SK-N-SH treated with all-trans-retinoic acid at 6 μM for 48 hours (cell line): ENCODE measurements at regions not wholly inside any gene's neighbourhood (a gene's known extent, or its start where the extent isn't known, plus 50 kb on each side); places are given as distances from the start of the nearest gene placed in this dataset.

Experiments used
- ARNTL ChIP-seq: fragments of 450-650 bp; formaldehyde crosslinking; IDR thresholded peaks from 2 replicates; pipeline ENCODE4 v1.5.0; 2020; ENCODE audit warnings: low read depth, mild to moderate bottlenecking, moderate library complexity, borderline replicate concordance
- BACH2 ChIP-seq: fragments of 250-450 bp; sonication (Bioruptor Pico); IDR thresholded peaks from 2 replicates; pipeline ENCODE4 v1.9.0; 2021; ENCODE audit warnings: mild to moderate bottlenecking, borderline replicate concordance
- CREB5 ChIP-seq: fragments of 250-450 bp; sonication (Bioruptor Pico); IDR thresholded peaks from 2 replicates; pipeline ENCODE4 v1.5.1; 2020; ENCODE audit warnings: low read depth, mild to moderate bottlenecking, moderate library complexity
- CSDC2 ChIP-seq: fragments of 250-450 bp; sonication (Bioruptor Pico); IDR thresholded peaks from 2 replicates; pipeline ENCODE4 v1.5.0; 2020; ENCODE audit warnings: mild to moderate bottlenecking, moderate library complexity
- CSRNP3 ChIP-seq: fragments of 250-450 bp; sonication (Bioruptor Pico); IDR thresholded peaks from 2 replicates; pipeline ENCODE4 v1.5.1; 2021; ENCODE audit warnings: mild to moderate bottlenecking, moderate library complexity
- GLIS3 ChIP-seq: fragments of 250-450 bp; sonication (Bioruptor Pico); IDR thresholded peaks from 2 replicates; pipeline ENCODE4 v1.5.0; 2020; ENCODE audit warnings: mild to moderate bottlenecking, moderate library complexity
- PATZ1 ChIP-seq: fragments of 250-450 bp; sonication (Bioruptor Pico); IDR thresholded peaks from 2 replicates; pipeline ENCODE4 v1.8.0; 2020; ENCODE audit warnings: mild to moderate bottlenecking, moderate library complexity, borderline replicate concordance
- RARB ChIP-seq: fragments of 250-450 bp; sonication (Bioruptor Pico); IDR thresholded peaks from 2 replicates; pipeline ENCODE4 v1.8.0; 2021; ENCODE audit warnings: mild to moderate bottlenecking, moderate library complexity
- SNAI2 ChIP-seq: fragments of 250-450 bp; sonication (Bioruptor Pico); IDR thresholded peaks from 2 replicates; pipeline ENCODE4 v1.5.0; 2020; ENCODE audit warnings: mild to moderate bottlenecking, moderate library complexity
- TSHZ2 ChIP-seq: fragments of 250-450 bp; sonication (Bioruptor Pico); IDR thresholded peaks from 2 replicates; pipeline ENCODE4 v1.5.0; 2020; ENCODE audit warnings: mild to moderate bottlenecking, moderate library complexity
- ZC3H10 ChIP-seq: fragments of 250-450 bp; sonication (Bioruptor Pico); IDR thresholded peaks from 2 replicates; pipeline ENCODE4 v1.5.1; 2021; ENCODE audit warnings: mild to moderate bottlenecking, moderate library complexity
- ZFP3 ChIP-seq: fragments of 250-450 bp; sonication (Bioruptor Pico); IDR thresholded peaks from 2 replicates; pipeline ENCODE4 v1.5.0; 2020; ENCODE audit warnings: mild to moderate bottlenecking, moderate library complexity
- ZFP30 ChIP-seq: fragments of 450-650 bp; formaldehyde crosslinking; IDR thresholded peaks from 2 replicates; pipeline ENCODE4 v1.5.0; 2022; ENCODE audit warnings: mild to moderate bottlenecking, moderate library complexity
- ZNF8 ChIP-seq: fragments of 450-650 bp; formaldehyde crosslinking; IDR thresholded peaks from 2 replicates; pipeline ENCODE4 v1.5.0; 2020; ENCODE audit warnings: mild to moderate bottlenecking, moderate library complexity

- TF ChIP-seq ZFP30 (no peak), ZNF8 (CRISPR knock-in tag) (no peak), CSDC2 (CRISPR knock-in tag) (no peak), GLIS3 (no peak), PATZ1 (no peak), CREB5 (no peak), SNAI2 (CRISPR knock-in tag) (no peak), BACH2 (CRISPR knock-in tag) (no peak), RARB (CRISPR knock-in tag) (no peak), TSHZ2 (no peak), CSRNP3 (no peak), ARNTL (CRISPR knock-in tag) (no peak), ZFP3 (CRISPR knock-in tag) (no peak), ZC3H10 (CRISPR knock-in tag) (no peak)
Measured at GRCh38 chr20:62532921-62533320, 57.1 kb upstream of the GATA5 start.
